ENCODE measurements at regions not wholly inside any gene's neighbourhood (a gene's known extent, or its start where the extent isn't known, plus 50 kb on each side); places are given as distances from the start of the nearest gene placed in this dataset.

DNA sequence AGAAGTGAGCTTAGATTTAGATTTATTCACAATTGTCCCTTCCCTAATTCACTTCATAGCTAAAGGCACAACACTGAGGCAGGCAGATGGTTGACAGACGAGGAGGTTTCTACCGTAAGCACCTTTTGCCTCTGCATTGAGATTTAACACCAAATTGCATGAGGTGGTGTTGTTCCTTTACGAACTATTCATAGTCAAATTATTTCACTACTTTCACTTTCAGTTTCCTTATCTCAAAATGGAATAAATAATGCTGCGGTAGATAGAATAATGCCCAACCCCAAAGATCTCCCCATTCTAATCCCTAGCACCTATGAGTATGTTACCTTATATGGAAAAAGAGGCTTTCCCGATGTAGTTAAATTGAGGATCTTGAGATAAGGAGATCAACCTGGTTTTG is 58.9 kb upstream of the LINC00305 start:
- no peak for TF ChIP-seq ZNF274 (IDR thresholded peaks at IDR 0.05; ENCODE audit: low read depth, low read length)
- TF ChIP-seq YY1 (IDR thresholded peaks at IDR 0.05; ENCODE audit: insufficient read depth, insufficient read length): no peak
